HL-60 (cell line): ENCODE measurements at regions not wholly inside any gene's neighbourhood (a gene's known extent, or its start where the extent isn't known, plus 50 kb on each side); places are given as distances from the start of the nearest gene placed in this dataset.

Experiments
- SPI1 ChIP-seq: IDR thresholded peaks from 2 replicates; pipeline ENCODE4 v1.6.1; 2012; ENCODE audit warnings: low read depth, mild to moderate bottlenecking, borderline replicate concordance
- TF ChIP-seq, protein P1 (sequence below): IDR thresholded peaks from one replicate; pipeline ENCODE4 v1.5.1; 2011; ENCODE audit warnings: low read length, control low read depth, inconsistent platforms; ENCODE audit not compliant: insufficient read depth
- TF ChIP-seq, protein P2 (sequence below): IDR thresholded peaks from 2 replicates; pipeline ENCODE4 v1.6.1; 2012; ENCODE audit warnings: low read depth; ENCODE audit not compliant: insufficient replicate concordance

DNA sequence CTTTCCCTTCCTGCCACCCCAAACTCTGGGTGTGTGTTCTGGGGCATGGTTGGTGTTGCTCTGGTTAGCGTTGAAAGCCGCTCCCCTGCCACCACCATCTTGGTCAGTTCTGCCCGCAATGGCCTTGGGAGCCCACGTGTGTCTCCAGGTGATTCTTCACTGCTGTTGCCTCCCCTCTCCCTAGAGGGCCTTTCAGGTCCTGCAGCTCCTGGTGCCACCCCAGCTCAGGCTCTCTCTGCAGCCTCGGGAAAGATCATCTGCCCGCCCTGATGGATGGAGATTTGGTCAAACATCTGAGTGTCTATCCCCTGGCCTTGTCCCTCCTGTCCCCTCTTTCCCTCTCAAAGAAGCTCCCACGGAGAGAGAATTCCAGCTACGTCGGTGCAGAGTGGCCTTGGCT is 241.3 kb downstream of the RBFOX3 start:
- no peak for TF ChIP-seq SPI1
- TF ChIP-seq, protein P1, sequence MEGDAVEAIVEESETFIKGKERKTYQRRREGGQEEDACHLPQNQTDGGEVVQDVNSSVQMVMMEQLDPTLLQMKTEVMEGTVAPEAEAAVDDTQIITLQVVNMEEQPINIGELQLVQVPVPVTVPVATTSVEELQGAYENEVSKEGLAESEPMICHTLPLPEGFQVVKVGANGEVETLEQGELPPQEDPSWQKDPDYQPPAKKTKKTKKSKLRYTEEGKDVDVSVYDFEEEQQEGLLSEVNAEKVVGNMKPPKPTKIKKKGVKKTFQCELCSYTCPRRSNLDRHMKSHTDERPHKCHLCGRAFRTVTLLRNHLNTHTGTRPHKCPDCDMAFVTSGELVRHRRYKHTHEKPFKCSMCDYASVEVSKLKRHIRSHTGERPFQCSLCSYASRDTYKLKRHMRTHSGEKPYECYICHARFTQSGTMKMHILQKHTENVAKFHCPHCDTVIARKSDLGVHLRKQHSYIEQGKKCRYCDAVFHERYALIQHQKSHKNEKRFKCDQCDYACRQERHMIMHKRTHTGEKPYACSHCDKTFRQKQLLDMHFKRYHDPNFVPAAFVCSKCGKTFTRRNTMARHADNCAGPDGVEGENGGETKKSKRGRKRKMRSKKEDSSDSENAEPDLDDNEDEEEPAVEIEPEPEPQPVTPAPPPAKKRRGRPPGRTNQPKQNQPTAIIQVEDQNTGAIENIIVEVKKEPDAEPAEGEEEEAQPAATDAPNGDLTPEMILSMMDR: no peak
- TF ChIP-seq, protein P2, sequence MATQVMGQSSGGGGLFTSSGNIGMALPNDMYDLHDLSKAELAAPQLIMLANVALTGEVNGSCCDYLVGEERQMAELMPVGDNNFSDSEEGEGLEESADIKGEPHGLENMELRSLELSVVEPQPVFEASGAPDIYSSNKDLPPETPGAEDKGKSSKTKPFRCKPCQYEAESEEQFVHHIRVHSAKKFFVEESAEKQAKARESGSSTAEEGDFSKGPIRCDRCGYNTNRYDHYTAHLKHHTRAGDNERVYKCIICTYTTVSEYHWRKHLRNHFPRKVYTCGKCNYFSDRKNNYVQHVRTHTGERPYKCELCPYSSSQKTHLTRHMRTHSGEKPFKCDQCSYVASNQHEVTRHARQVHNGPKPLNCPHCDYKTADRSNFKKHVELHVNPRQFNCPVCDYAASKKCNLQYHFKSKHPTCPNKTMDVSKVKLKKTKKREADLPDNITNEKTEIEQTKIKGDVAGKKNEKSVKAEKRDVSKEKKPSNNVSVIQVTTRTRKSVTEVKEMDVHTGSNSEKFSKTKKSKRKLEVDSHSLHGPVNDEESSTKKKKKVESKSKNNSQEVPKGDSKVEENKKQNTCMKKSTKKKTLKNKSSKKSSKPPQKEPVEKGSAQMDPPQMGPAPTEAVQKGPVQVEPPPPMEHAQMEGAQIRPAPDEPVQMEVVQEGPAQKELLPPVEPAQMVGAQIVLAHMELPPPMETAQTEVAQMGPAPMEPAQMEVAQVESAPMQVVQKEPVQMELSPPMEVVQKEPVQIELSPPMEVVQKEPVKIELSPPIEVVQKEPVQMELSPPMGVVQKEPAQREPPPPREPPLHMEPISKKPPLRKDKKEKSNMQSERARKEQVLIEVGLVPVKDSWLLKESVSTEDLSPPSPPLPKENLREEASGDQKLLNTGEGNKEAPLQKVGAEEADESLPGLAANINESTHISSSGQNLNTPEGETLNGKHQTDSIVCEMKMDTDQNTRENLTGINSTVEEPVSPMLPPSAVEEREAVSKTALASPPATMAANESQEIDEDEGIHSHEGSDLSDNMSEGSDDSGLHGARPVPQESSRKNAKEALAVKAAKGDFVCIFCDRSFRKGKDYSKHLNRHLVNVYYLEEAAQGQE: no peak
